GM21825 (cell line): ENCODE measurements at regions not wholly inside any gene's neighbourhood (a gene's known extent, or its start where the extent isn't known, plus 50 kb on each side); places are given as distances from the start of the nearest gene placed in this dataset.

Experiments used
- ATAC-seq: cut with Tn5 transposase; IDR thresholded peaks from one replicate; pipeline ENCODE4 v1.9.1; 2021; ENCODE audit warnings: mild to moderate bottlenecking, moderate library complexity; ENCODE audit not compliant: unreplicated experiment

- ATAC-seq = no peak
These were observed 1214.8 kb downstream of the SORCS1 start for GRCh38 chr10:105949721-105950120.

- no peak for ATAC-seq
These were observed 1239.3 kb downstream of the SORCS1 start for GRCh38 chr10:105925045-105925785.

GRCh38 chr10:105921348-105921747 lies 1243.2 kb downstream of the SORCS1 start:
- no peak for ATAC-seq

- ATAC-seq = no peak
These were observed 1250.1 kb downstream of the SORCS1 start for GRCh38 chr10:105914432-105914831.

- ATAC-seq = no peak
These were observed 1255.8 kb downstream of the SORCS1 start for GRCh38 chr10:105908701-105909100.

- no peak for ATAC-seq
These were observed 1244.4 kb downstream of the SORCS3 start for GRCh38 chr10:105885495-105885894.

- no peak for ATAC-seq
These were observed 1238.3 kb downstream of the SORCS3 start for GRCh38 chr10:105879401-105879800.

- ATAC-seq = no peak
These were observed 1234.0 kb downstream of the SORCS3 start for GRCh38 chr10:105875050-105875449.

GRCh38 chr10:105872665-105873064 lies 1231.6 kb downstream of the SORCS3 start:
- no peak for ATAC-seq

GRCh38 chr10:105868935-105869334 lies 1227.8 kb downstream of the SORCS3 start:
- no peak for ATAC-seq

- no peak for ATAC-seq
These were observed 1223.8 kb downstream of the SORCS3 start for GRCh38 chr10:105864854-105865253.

GRCh38 chr10:105857268-105858264 lies 1216.5 kb downstream of the SORCS3 start:
- ATAC-seq = no peak

GRCh38 chr10:105855791-105856190 lies 1214.7 kb downstream of the SORCS3 start:
- no peak for ATAC-seq

GRCh38 chr10:105844676-105845570 lies 1203.8 kb downstream of the SORCS3 start:
- ATAC-seq = no peak

GRCh38 chr10:105844241-105844640 lies 1203.2 kb downstream of the SORCS3 start:
- ATAC-seq = no peak

- ATAC-seq = no peak
These were observed 1202.7 kb downstream of the SORCS3 start for GRCh38 chr10:105843786-105844185.

- ATAC-seq = no peak
These were observed 1199.2 kb downstream of the SORCS3 start for GRCh38 chr10:105840288-105840770.

GRCh38 chr10:105838392-105838791 lies 1197.3 kb downstream of the SORCS3 start:
- ATAC-seq = no peak

- ATAC-seq = peak; percentile 89
These were observed 1196.9 kb downstream of the SORCS3 start for GRCh38 chr10:105837951-105838350.

GRCh38 chr10:105834261-105835059 lies 1193.4 kb downstream of the SORCS3 start:
- no peak for ATAC-seq
